ENCODE measurements at regions not wholly inside any gene's neighbourhood (a gene's known extent, or its start where the extent isn't known, plus 50 kb on each side); places are given as distances from the start of the nearest gene placed in this dataset.
"Not testable (repeated sequence)": the region's sequence is repeated elsewhere in the genome, so short reads cannot be mapped to it uniquely, and the experiment has no call there.

DNA sequence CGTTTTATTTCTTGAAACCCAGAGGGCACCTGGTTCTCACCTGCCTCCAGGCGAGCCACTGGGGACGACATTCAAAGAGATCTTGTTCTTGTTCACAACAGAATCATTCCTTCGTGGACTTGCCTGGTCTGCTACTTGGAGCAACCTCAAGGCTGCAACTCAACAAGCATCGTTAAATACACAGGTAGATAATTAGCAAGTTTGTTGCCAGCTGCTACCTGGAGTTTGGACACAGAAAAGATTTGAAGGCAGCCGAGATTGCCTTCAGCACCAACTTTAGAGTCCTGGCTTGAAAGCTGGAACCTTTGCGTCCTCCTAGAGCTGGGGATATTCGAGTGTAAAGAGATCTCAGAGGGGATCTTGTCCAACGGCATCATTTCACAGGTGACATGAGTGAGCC, 89.6 kb upstream of the C7orf33 start:
- CTCF ChIA-PET: interaction anchor here (0.6 to 5.1 kb wide), 7 partner anchors 73 to 572 kb away, joined by 3 to 19 read pairs (median 7); no protein-coding TSS in a partner anchor
- BruUV-seq (replicated peaks): no TSS peak
- POLR2A ChIA-PET: no interaction called here
- peaks cover 22% of the 10 kb centered on the region for H3K27me3 Mint-ChIP-seq (ENCODE audit: insufficient read depth, unreplicated experiment)
- intact Hi-C loops (cut with micrococcal nuclease): no loop called here
- no peak for DNase-seq (ENCODE audit: unreplicated experiment)
- peaks cover 4% of the 10 kb centered on the region for H3K4me1 Mint-ChIP-seq (ENCODE audit: insufficient read depth, unreplicated experiment)
- TF ChIP-seq, protein P1, sequence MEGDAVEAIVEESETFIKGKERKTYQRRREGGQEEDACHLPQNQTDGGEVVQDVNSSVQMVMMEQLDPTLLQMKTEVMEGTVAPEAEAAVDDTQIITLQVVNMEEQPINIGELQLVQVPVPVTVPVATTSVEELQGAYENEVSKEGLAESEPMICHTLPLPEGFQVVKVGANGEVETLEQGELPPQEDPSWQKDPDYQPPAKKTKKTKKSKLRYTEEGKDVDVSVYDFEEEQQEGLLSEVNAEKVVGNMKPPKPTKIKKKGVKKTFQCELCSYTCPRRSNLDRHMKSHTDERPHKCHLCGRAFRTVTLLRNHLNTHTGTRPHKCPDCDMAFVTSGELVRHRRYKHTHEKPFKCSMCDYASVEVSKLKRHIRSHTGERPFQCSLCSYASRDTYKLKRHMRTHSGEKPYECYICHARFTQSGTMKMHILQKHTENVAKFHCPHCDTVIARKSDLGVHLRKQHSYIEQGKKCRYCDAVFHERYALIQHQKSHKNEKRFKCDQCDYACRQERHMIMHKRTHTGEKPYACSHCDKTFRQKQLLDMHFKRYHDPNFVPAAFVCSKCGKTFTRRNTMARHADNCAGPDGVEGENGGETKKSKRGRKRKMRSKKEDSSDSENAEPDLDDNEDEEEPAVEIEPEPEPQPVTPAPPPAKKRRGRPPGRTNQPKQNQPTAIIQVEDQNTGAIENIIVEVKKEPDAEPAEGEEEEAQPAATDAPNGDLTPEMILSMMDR (IDR thresholded peaks at IDR 0.05; ENCODE audit: unreplicated experiment): no peak
- H3K36me3 Mint-ChIP-seq (ENCODE audit: insufficient read depth, unreplicated experiment): peaks cover 1% of the 10 kb centered on the region
- H3K4me3 Mint-ChIP-seq (ENCODE audit: unreplicated experiment): no peak overlapping the region
- no peaks in the 10 kb centered on the region for H3K9me3 Mint-ChIP-seq (ENCODE audit: unreplicated experiment)
- H3K27ac Mint-ChIP-seq (ENCODE audit: low read depth, unreplicated experiment): no peak overlapping the region

GRCh38 chr7:148503900-148504487, 86.6 kb upstream of the C7orf33 start:
- peak; percentile 42 for DNase-seq (ENCODE audit: unreplicated experiment)
- TF ChIP-seq, protein P1 (IDR thresholded peaks at IDR 0.05; ENCODE audit: unreplicated experiment): peak; percentile 56
- Mint-ChIP-seq H3K27me3 (ENCODE audit: insufficient read depth, unreplicated experiment) (peaks cover 22% of the 10 kb centered on the region), H3K36me3 (ENCODE audit: insufficient read depth, unreplicated experiment) (no peaks in the 10 kb centered on the region), H3K9me3 (ENCODE audit: unreplicated experiment) (no peaks in the 10 kb centered on the region), H3K27ac (ENCODE audit: low read depth, unreplicated experiment) (no peak overlapping the region), H3K4me3 (ENCODE audit: unreplicated experiment) (no peak overlapping the region), H3K4me1 (ENCODE audit: insufficient read depth, unreplicated experiment) (peaks cover 4% of the 10 kb centered on the region)
- no TSS peak for BruUV-seq (replicated peaks)
- intact Hi-C loops (cut with micrococcal nuclease): loop anchor here (1.0 kb wide), 4 partner anchors 23 to 458 kb away; no protein-coding TSS in a partner anchor
- CTCF ChIA-PET: interaction anchor here (0.5 to 5.1 kb wide), 17 partner anchors 8 to 588 kb away, joined by 3 to 18 read pairs (median 3); no protein-coding TSS in a partner anchor
- POLR2A ChIA-PET: interaction anchor here (0.7 kb wide), 1 partner anchor 37 kb away, joined by 3 read pairs; no protein-coding TSS in a partner anchor

GRCh38 chr7:148505645-148506375, 84.8 kb upstream of the C7orf33 start:
- Mint-ChIP-seq H3K4me3 (ENCODE audit: unreplicated experiment) (no peak overlapping the region), H3K36me3 (ENCODE audit: insufficient read depth, unreplicated experiment) (no peaks in the 10 kb centered on the region), H3K4me1 (ENCODE audit: insufficient read depth, unreplicated experiment) (peaks cover 4% of the 10 kb centered on the region), H3K27me3 (ENCODE audit: insufficient read depth, unreplicated experiment) (peaks cover 12% of the 10 kb centered on the region), H3K27ac (ENCODE audit: low read depth, unreplicated experiment) (no peak overlapping the region), H3K9me3 (ENCODE audit: unreplicated experiment) (no peaks in the 10 kb centered on the region)
- no TSS peak for BruUV-seq (replicated peaks)
- DNase-seq (ENCODE audit: unreplicated experiment): no peak
- TF ChIP-seq, protein P1 (IDR thresholded peaks at IDR 0.05; ENCODE audit: unreplicated experiment): no peak
- ChIA-PET POLR2A (interaction anchor here (1.0 kb wide), 2 partner anchors 22 to 193 kb away, joined by 3 read pairs; partner anchors contain the start of gene CUL1), CTCF (interaction anchor here (0.8 to 2.2 kb wide), 8 partner anchors 10 to 461 kb away, joined by 3 to 13 read pairs (median 6); no protein-coding TSS in a partner anchor)
- intact Hi-C loops (cut with micrococcal nuclease): no loop called here

GRCh38 chr7:148507064-148507573, 83.4 kb upstream of the C7orf33 start:
- ChIA-PET POLR2A (interaction anchor here (1.0 kb wide), 1 partner anchor 456 kb away, joined by 3 read pairs; no protein-coding TSS in a partner anchor), CTCF (interaction anchor here (0.6 to 1.0 kb wide), 2 partner anchors 25 to 242 kb away, joined by 3 to 4 read pairs; no protein-coding TSS in a partner anchor)
- H3K4me3 Mint-ChIP-seq (ENCODE audit: unreplicated experiment); H3K4me1 Mint-ChIP-seq (ENCODE audit: insufficient read depth, unreplicated experiment); H3K27me3 Mint-ChIP-seq (ENCODE audit: insufficient read depth, unreplicated experiment); H3K27ac Mint-ChIP-seq (ENCODE audit: low read depth, unreplicated experiment); H3K36me3 Mint-ChIP-seq (ENCODE audit: insufficient read depth, unreplicated experiment); BruUV-seq (replicated peaks); H3K9me3 Mint-ChIP-seq (ENCODE audit: unreplicated experiment); DNase-seq (ENCODE audit: unreplicated experiment); intact Hi-C loops (cut with micrococcal nuclease): not testable (repeated sequence)
